Activated CD8-positive, alpha-beta memory T cell treated with anti-CD3 and anti-CD28 coated beads, Interleukin-2, amount 10 ng/mL, durations not matched to agents 7 days and 5 days (primary cell): ENCODE measurements at regions not wholly inside any gene's neighbourhood (a gene's known extent, or its start where the extent isn't known, plus 50 kb on each side); places are given as distances from the start of the nearest gene placed in this dataset.

Experiments
- ATAC-seq: fragments of 150-1000 bp; cut with Tn5 transposase; one replicate; pipeline ENCODE4 v1.10.0; 2021; ENCODE audit warnings: moderate library complexity
- CTCF ChIA-PET: fragments of 350-600 bp; sonication (Branson Sonifier 250); formaldehyde crosslinking; loops from one replicate; lab custom pipeline; 2021; ENCODE audit warnings: antibody characterized with exemption; lab: Charles Lee
- DNase-seq: peaks from one replicate; pipeline ENCODE4 v3.0.0-alpha.2; 2020
- H3K27ac Mint-ChIP-seq: one replicate; pipeline ENCODE4 v1.8.0; 2021; ENCODE audit warnings: mild to moderate bottlenecking, mixed read lengths
- H3K27me3 Mint-ChIP-seq: one replicate; pipeline ENCODE4 v1.8.0; 2021; ENCODE audit warnings: mixed read lengths
- H3K36me3 Mint-ChIP-seq: one replicate; pipeline ENCODE4 v1.8.0; 2021; ENCODE audit warnings: mild to moderate bottlenecking, mixed read lengths
- H3K4me1 Mint-ChIP-seq: one replicate; pipeline ENCODE4 v1.8.0; 2021; ENCODE audit warnings: mixed read lengths
- H3K4me3 Mint-ChIP-seq: one replicate; pipeline ENCODE4 v1.8.0; 2021; ENCODE audit warnings: mild to moderate bottlenecking, moderate library complexity, mixed read lengths
- H3K9me3 Mint-ChIP-seq: one replicate; pipeline ENCODE4 v1.8.0; 2022; ENCODE audit warnings: low read depth, mixed read lengths

DNA sequence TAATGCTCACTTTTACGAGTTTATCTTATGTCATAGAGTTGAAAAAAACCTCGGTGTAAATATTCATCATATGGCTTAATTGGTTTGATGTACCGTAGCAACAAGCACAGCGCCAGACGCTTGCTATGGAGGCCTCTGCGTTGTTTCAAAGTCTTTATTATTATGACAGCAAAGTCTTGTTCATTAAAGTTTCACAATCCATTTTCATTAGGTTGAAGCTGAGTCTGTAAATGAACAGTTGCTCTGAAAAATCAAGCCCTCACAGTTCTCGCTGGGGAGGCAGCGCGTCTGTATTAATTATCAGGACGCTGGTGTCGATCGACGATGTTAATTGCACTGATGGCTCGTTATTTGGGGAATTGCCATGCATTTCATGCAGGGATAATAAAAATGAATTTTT, 185.6 kb downstream of the INSC start:
- Mint-ChIP-seq H3K36me3 (no peaks in the 10 kb centered on the region), H3K4me1 (no peaks in the 10 kb centered on the region), H3K9me3 (no peaks in the 10 kb centered on the region), H3K27ac (no peak overlapping the region), H3K27me3 (no peaks in the 10 kb centered on the region), H3K4me3 (no peak overlapping the region)
- CTCF ChIA-PET, result no interaction called here
- DNase-seq, result no peak
- ATAC-seq, result no peak

DNA sequence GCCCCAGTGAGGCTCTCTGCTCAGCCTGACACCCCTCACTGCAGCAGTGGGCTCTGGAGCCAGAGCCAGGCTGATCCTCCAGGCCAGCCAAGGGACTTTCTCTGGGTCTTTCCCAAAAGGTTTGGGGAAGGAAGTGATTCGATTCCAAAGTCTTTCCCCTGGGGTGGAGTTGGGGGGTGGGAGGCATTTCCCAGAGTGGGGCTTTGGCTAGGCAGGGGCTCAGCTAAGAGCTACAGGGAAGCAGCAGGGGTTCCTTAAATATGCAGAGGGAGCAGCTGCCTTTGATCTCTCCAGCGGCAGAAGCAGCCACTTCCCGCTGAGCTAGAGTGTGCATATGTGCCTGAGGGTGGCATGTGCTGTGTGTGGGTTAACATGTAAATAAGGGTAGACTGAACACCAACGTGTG, 192.9 kb downstream of the INSC start:
- H3K4me3 Mint-ChIP-seq, result no peak overlapping the region
- no peak overlapping the region for H3K27ac Mint-ChIP-seq

DNA sequence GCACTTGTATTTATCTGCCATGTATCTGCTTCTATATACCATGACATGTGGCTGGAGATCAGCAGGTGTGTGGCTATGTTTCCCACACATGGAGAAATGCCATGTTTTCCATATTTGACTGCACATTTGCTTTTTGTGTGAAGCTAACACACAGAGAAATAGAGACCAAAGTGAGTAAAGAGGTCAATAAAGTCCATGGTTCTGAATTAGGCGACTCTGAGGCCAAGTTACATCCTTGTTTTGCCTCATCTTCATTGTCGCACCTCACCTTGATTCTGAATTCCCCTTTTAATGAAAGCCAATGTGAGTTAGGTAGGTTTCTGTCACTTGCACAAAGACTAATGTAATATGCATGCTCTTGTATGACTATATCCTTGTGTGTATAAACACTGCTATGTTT, 194.1 kb downstream of the INSC start:
- Mint-ChIP-seq H3K4me3 (no peak overlapping the region), H3K36me3 (no peaks in the 10 kb centered on the region)
- CTCF ChIA-PET, result no interaction called here

More for the DNA sequence above, 192.9 kb downstream of the INSC start:
- ATAC-seq (no peak), DNase-seq (no peak)
- Mint-ChIP-seq H3K27me3 (no peaks in the 10 kb centered on the region), H3K36me3 (no peaks in the 10 kb centered on the region), H3K9me3 (no peaks in the 10 kb centered on the region), H3K4me1 (no peaks in the 10 kb centered on the region)
- CTCF ChIA-PET, result no interaction called here

DNA sequence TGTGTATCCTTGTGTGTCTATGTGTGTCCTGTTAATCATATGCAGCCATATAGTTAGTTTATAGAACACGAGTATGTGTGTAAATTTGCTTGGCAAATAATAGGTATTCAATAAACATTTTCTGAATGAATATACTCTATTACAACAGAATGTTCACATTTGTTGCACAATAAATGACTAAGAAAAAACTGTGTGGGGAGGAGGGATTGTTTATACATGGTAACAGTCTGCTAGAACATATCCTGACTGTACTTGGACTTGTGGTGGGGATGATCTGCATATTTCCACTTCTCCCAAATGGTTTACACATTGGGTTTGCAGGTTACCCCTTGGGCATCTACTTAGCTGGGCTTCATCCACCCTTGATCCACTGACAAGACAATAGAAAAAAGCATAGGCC, 194.6 kb downstream of the INSC start:
- Mint-ChIP-seq H3K4me1 (no peaks in the 10 kb centered on the region), H3K9me3 (no peaks in the 10 kb centered on the region), H3K27ac (no peak overlapping the region), H3K4me3 (no peak overlapping the region), H3K27me3 (no peaks in the 10 kb centered on the region), H3K36me3 (no peaks in the 10 kb centered on the region)
- DNase-seq (no peak), ATAC-seq (no peak)
- CTCF ChIA-PET, result no interaction called here

More for the DNA sequence above, 194.1 kb downstream of the INSC start:
- no peaks in the 10 kb centered on the region for H3K9me3 Mint-ChIP-seq
- ATAC-seq, result no peak
- no peaks in the 10 kb centered on the region for H3K4me1 Mint-ChIP-seq
- no peaks in the 10 kb centered on the region for H3K27me3 Mint-ChIP-seq
- no peak overlapping the region for H3K27ac Mint-ChIP-seq
- no peak for DNase-seq

DNA sequence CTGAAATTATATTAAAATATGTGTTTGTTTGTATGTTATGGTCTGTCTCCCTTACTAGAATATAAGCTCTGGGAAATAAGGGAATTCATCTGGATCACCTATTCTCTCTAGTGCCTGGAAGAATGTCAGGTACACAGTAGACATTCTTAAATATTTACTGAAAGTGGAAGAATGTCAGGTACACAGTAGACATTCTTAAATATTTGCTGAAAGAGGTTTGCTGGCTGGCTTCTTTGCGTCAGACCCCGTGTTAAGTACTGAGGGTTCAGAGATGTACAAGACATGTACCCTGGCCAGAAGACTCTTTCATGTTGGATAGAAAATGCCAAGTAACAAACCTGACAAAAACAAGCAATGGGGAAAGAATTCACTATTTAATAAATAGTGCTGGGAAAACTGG, 199.1 kb downstream of the INSC start:
- no peaks in the 10 kb centered on the region for H3K4me1 Mint-ChIP-seq
- DNase-seq (no peak), ATAC-seq (no peak)
- H3K27me3 Mint-ChIP-seq, result no peaks in the 10 kb centered on the region
- no peak overlapping the region for H3K4me3 Mint-ChIP-seq
- CTCF ChIA-PET, result no interaction called here
- no peaks in the 10 kb centered on the region for H3K36me3 Mint-ChIP-seq
- no peak overlapping the region for H3K27ac Mint-ChIP-seq
- H3K9me3 Mint-ChIP-seq, result no peaks in the 10 kb centered on the region

DNA sequence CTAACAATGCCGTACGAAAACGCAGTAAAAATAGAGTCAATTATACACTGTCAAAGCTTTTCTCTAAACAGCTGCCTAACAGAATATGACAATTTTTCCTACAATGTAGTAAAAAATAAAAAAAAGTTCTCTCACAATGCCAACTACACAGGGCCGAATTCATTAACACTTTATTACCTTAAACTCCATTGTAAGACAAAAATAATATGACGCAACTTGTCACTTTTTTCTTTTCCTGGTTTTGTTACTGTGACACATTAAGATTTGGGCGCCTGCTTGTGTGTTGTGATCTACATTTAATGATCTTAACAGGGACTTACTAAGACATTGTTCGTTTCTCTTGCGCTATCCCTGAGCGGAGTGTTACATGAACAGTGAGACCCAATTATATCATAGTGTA, 204.1 kb downstream of the INSC start:
- H3K4me3 Mint-ChIP-seq, result no peak overlapping the region
- no peak for ATAC-seq
- H3K36me3 Mint-ChIP-seq, result no peaks in the 10 kb centered on the region
- no peaks in the 10 kb centered on the region for H3K9me3 Mint-ChIP-seq
- H3K27me3 Mint-ChIP-seq, result peaks cover 4% of the 10 kb centered on the region
- H3K27ac Mint-ChIP-seq, result no peak overlapping the region
- no peaks in the 10 kb centered on the region for H3K4me1 Mint-ChIP-seq
- CTCF ChIA-PET, result no interaction called here
- no peak for DNase-seq

DNA sequence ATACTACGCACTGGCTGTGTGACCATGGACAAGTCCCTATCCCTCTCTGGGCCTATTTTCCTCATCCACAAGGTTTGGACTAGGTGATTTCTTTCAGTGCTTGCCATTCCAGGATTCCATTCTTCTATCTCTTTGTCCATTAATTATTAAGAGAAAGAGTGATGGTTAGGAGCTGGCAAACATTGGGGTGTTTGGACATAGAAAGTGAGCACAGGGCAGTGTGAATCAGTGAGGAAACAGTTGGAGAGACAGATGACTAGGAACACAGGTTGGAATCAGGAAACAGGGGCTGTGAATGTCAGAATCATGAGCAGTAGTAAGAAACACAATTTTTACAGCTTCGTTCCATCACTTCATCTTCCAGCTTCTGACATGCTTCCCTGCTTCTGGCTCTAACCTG, 211.8 kb downstream of the INSC start:
- Mint-ChIP-seq H3K4me3 (no peak overlapping the region), H3K4me1 (no peaks in the 10 kb centered on the region), H3K9me3 (no peaks in the 10 kb centered on the region), H3K36me3 (no peaks in the 10 kb centered on the region), H3K27me3 (peaks cover 4% of the 10 kb centered on the region), H3K27ac (no peak overlapping the region)
- CTCF ChIA-PET, result no interaction called here
- DNase-seq, result no peak
- no peak for ATAC-seq

DNA sequence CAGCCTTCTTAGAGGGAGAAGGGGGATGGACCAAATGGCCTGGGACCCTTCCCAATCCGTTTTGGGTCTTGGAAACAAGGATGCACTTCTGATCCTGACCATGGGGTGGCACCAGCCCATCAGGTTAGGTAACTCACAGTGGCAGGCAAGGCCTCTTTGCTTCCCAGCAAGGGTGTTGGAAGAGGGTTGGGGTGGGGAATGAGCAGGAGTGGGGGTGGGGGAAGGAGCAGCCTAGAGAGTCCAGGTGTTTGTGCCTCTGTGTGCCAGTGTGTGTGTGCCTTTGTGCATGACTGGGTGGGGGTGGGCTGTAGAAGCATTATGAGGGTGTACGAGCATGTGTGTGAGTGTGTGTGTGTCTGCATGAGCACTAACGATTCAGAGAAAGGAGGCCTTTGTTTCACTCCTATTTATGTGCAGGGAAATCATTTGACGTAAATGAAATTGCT, 213.1 kb downstream of the INSC start:
- ATAC-seq (no peak), DNase-seq (no peak)
- no peaks in the 10 kb centered on the region for H3K36me3 Mint-ChIP-seq
- H3K9me3 Mint-ChIP-seq, result no peaks in the 10 kb centered on the region
- H3K4me3 Mint-ChIP-seq, result no peak overlapping the region
- CTCF ChIA-PET, result no interaction called here
- H3K27ac Mint-ChIP-seq, result no peak overlapping the region
- no peaks in the 10 kb centered on the region for H3K27me3 Mint-ChIP-seq
- H3K4me1 Mint-ChIP-seq, result no peaks in the 10 kb centered on the region

DNA sequence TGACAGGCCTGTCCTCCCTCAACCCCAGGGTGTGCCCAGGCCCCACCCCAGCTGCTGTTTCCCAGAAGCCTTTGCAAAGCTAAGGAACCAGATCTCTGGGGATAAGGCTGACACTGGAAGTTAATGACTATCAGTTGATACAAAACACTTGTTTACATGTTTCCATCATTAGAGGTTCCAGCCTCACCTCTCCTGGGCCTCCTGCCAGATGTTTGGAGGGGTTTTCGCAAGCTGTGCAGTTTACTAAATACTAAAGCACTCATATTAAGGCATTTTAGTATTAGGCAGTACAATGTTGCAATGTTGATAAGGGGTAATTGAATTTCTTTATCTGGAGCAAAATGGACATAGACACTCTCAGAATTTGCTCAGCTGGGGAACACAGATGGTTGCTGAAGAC, 218.7 kb downstream of the INSC start:
- Mint-ChIP-seq H3K27me3 (no peaks in the 10 kb centered on the region), H3K4me1 (no peaks in the 10 kb centered on the region), H3K9me3 (no peaks in the 10 kb centered on the region), H3K4me3 (no peak overlapping the region), H3K27ac (no peak overlapping the region), H3K36me3 (no peaks in the 10 kb centered on the region)
- ATAC-seq (no peak), DNase-seq (no peak)
- CTCF ChIA-PET, result no interaction called here

DNA sequence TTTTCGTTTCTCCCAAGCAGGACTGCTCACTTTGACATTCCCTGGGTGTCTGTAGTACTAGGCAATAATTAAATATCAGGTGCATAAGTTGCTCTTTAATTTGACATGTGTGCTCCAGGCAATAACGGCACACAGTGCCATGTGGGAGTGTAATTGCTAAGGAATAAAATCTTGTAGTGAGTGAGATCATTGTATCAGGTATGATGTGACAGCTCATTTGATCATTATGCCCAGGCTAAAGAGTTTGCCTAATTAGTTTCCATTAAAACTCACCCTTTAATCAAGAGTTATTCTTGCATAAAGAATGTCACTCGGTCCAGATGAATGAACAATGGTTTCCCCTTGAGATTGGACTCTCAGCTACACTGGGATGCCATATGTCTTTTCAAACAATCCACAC, 220.0 kb downstream of the INSC start:
- Mint-ChIP-seq H3K36me3 (no peaks in the 10 kb centered on the region), H3K27me3 (no peaks in the 10 kb centered on the region), H3K9me3 (no peaks in the 10 kb centered on the region), H3K4me1 (no peaks in the 10 kb centered on the region), H3K4me3 (no peak overlapping the region), H3K27ac (no peak overlapping the region)
- DNase-seq (no peak), ATAC-seq (no peak)
- CTCF ChIA-PET, result no interaction called here

DNA sequence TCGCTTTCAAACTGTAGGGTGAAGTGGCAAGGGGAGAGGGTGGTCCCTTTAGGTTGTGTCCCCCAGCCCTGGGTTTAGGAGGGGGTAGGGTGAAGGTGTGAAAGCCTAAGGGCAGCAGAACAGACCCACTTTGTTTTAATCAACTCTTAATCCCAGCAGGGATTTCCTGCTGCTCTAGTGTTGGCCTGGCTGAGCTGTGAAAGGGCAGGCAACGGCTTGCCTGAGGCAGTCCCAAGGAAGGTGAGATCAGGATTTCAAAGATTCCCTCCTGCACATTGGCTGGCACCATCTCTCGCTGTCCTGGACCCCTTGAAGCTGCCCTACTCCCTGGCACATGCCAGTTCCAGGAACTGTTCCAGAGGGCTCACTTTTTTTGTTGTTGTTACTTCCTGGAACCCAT, 221.3 kb downstream of the INSC start:
- Mint-ChIP-seq H3K4me1 (no peaks in the 10 kb centered on the region), H3K9me3 (no peaks in the 10 kb centered on the region), H3K4me3 (no peak overlapping the region), H3K27ac (no peak overlapping the region), H3K36me3 (no peaks in the 10 kb centered on the region), H3K27me3 (no peaks in the 10 kb centered on the region)
- DNase-seq, result no peak
- no peak for ATAC-seq
- CTCF ChIA-PET, result no interaction called here

DNA sequence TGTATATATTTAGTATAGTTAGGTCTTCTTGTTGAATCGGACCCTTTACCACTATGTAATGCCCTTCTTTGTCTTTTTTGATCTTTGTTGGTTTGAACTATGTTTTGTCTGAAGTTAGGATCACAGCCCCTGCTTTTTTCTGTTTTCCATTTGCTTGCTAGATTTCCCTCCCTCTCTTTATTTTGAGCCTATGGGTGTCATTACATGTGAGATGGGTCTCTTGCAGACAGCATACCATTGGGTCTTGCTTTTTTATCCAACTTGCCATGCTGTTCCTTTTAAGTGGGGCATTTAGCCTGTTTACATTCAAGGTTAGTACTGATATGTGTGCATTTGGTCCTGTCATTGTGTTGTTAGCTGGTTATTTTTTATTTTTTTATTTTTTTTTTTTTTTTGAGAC, 224.6 kb downstream of the INSC start:
- Mint-ChIP-seq H3K9me3 (no peaks in the 10 kb centered on the region), H3K4me1 (no peaks in the 10 kb centered on the region), H3K36me3 (no peaks in the 10 kb centered on the region), H3K27me3 (no peaks in the 10 kb centered on the region), H3K4me3 (no peak overlapping the region), H3K27ac (no peak overlapping the region)
- no peak for DNase-seq
- no peak for ATAC-seq
- CTCF ChIA-PET, result interaction anchor here (1.5 kb wide), 1 partner anchor 11 kb away, joined by 3 read pairs; no protein-coding TSS in a partner anchor

DNA sequence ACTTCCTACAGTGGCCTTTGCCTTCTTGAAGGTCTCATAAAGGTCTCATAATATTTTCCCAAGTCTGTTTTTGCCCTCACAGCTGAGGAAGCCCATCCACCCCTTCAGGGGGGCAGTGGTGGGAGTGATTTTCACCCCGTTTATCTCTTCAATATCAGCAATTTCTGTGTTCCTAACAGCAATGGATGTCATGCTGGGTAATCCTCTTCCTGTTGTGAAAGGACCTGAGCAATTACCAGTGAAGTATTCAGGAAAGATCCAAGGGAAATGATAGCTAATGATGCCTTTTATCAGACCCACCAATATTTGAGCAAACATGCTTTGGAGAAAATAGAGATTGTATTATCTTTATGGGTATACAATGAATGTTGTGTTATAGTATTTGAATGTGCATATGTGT, 226.9 kb downstream of the INSC start:
- CTCF ChIA-PET, result no interaction called here
- no peaks in the 10 kb centered on the region for H3K36me3 Mint-ChIP-seq
- no peak for DNase-seq
- no peak for ATAC-seq
- H3K27me3 Mint-ChIP-seq, result no peaks in the 10 kb centered on the region
- H3K27ac Mint-ChIP-seq, result no peak overlapping the region
- no peaks in the 10 kb centered on the region for H3K4me1 Mint-ChIP-seq
- H3K9me3 Mint-ChIP-seq, result no peaks in the 10 kb centered on the region
- no peak overlapping the region for H3K4me3 Mint-ChIP-seq

DNA sequence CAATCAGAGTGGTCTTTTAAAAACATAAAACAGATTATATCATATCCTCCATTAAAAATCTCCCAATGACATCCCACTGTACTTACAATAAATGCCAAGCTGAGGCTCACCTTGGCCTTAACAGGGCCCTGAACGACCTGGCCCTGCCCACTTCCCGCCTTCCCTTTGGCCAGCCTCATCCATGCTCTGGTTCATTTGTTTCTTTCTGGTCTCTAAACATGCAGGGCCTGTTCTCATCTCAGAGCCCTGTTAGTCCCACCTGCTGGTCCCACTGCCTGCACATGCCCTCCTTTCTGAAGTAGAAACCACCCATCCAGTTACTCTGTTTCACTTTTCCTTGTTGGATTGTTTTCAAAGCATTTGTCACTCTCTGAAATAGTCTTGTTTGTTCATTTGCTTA, 227.4 kb downstream of the INSC start:
- H3K9me3 Mint-ChIP-seq, result no peaks in the 10 kb centered on the region
- no peak for ATAC-seq

DNA sequence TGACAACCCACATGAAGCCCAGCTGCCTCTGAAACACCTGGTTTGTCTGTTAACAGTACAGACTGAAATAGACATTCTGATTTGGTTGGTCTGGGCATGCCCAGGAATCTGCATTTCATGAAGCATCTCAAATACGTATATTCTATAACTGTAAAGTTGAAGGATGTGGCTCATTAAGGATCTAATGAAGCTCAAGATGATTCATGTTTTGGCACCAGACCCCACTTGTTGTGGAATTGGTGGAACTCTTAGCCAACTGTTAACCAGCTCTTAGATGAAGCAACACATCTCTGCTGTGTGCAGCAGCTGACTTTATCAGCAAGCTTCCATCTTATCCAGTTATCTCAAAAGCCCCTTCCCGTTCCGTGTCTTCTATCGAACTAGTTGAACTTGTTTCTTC, 232.2 kb downstream of the INSC start:
- H3K4me1 Mint-ChIP-seq, result no peaks in the 10 kb centered on the region
- H3K27ac Mint-ChIP-seq, result no peak overlapping the region
- CTCF ChIA-PET, result no interaction called here
- DNase-seq (no peak), ATAC-seq (no peak)
- H3K4me3 Mint-ChIP-seq, result no peak overlapping the region
- no peaks in the 10 kb centered on the region for H3K9me3 Mint-ChIP-seq
- no peaks in the 10 kb centered on the region for H3K36me3 Mint-ChIP-seq
- H3K27me3 Mint-ChIP-seq, result no peaks in the 10 kb centered on the region

More for the DNA sequence above, 227.4 kb downstream of the INSC start:
- CTCF ChIA-PET, result no interaction called here
- no peak overlapping the region for H3K4me3 Mint-ChIP-seq
- no peaks in the 10 kb centered on the region for H3K27me3 Mint-ChIP-seq
- H3K36me3 Mint-ChIP-seq, result no peaks in the 10 kb centered on the region
- H3K4me1 Mint-ChIP-seq, result no peaks in the 10 kb centered on the region
- no peak for DNase-seq
- no peak overlapping the region for H3K27ac Mint-ChIP-seq
